NCI-H1930 (cell line): ENCODE measurements at regions not wholly inside any gene's neighbourhood (a gene's known extent, or its start where the extent isn't known, plus 50 kb on each side); places are given as distances from the start of the nearest gene placed in this dataset.

Source experiments
- DNase-seq, 2 experiments: peaks; one replicate each; lab custom pipeline; 2025; lab: John Stamatoyannopoulos, UW

GRCh38 chr12:40557980-40558379 lies 134.3 kb upstream of the CNTN1 start:
- DNase-seq = no peak

GRCh38 chr12:40559865-40560264 lies 132.4 kb upstream of the CNTN1 start:
- DNase-seq = no peak

- DNase-seq = no peak
Measured at GRCh38 chr12:40560848-40561247, 131.4 kb upstream of the CNTN1 start.

GRCh38 chr12:40561395-40561966 lies 130.8 kb upstream of the CNTN1 start:
- no peak for DNase-seq

- DNase-seq = no peak
Measured at GRCh38 chr12:40565029-40565633, 127.1 kb upstream of the CNTN1 start.

GRCh38 chr12:40566271-40566670 lies 126.0 kb upstream of the CNTN1 start:
- DNase-seq = no peak

GRCh38 chr12:40569626-40570179 lies 122.5 kb upstream of the CNTN1 start:
- DNase-seq = no peak

- DNase-seq = no peak
Measured at GRCh38 chr12:40573024-40573423, 119.2 kb upstream of the CNTN1 start.

GRCh38 chr12:40575987-40576386 lies 116.3 kb upstream of the CNTN1 start:
- no peak for DNase-seq

- no peak for DNase-seq
Measured at GRCh38 chr12:40577834-40578233, 114.4 kb upstream of the CNTN1 start.

GRCh38 chr12:40579687-40580086 lies 112.6 kb upstream of the CNTN1 start:
- DNase-seq = no peak

- DNase-seq = no peak
Measured at GRCh38 chr12:40580346-40580745, 111.9 kb upstream of the CNTN1 start.

GRCh38 chr12:40581889-40582288 lies 110.3 kb upstream of the CNTN1 start:
- DNase-seq = no peak

GRCh38 chr12:40583743-40584142 lies 108.5 kb upstream of the CNTN1 start:
- no peak for DNase-seq

GRCh38 chr12:40584763-40585162 lies 107.5 kb upstream of the CNTN1 start:
- no peak for DNase-seq

GRCh38 chr12:40586823-40587222 lies 105.4 kb upstream of the CNTN1 start:
- no peak for DNase-seq

- DNase-seq = no peak
Measured at GRCh38 chr12:40587421-40587820, 104.8 kb upstream of the CNTN1 start.

GRCh38 chr12:40587970-40588369 lies 104.3 kb upstream of the CNTN1 start:
- no peak for DNase-seq

- DNase-seq = no peak
Measured at GRCh38 chr12:40597133-40597532, 95.1 kb upstream of the CNTN1 start.

GRCh38 chr12:40598073-40598472 lies 94.2 kb upstream of the CNTN1 start:
- no peak for DNase-seq

GRCh38 chr12:40602562-40602961 lies 89.7 kb upstream of the CNTN1 start:
- DNase-seq = peak; percentile 24 to 30

GRCh38 chr12:40614923-40615322 lies 77.3 kb upstream of the CNTN1 start:
- DNase-seq = no peak

GRCh38 chr12:40615590-40615989 lies 76.6 kb upstream of the CNTN1 start:
- DNase-seq = no peak

GRCh38 chr12:40616383-40616915 lies 75.8 kb upstream of the CNTN1 start:
- no peak for DNase-seq
